ENCODE measurements at regions not wholly inside any gene's neighbourhood (a gene's known extent, or its start where the extent isn't known, plus 50 kb on each side); places are given as distances from the start of the nearest gene placed in this dataset.

GRCh38 chrX:140447150-140447549 is 57.7 kb downstream of the SOX3 start:
- Histone ChIP-seq H3K36me3 (ENCODE audit: low read depth) (no peaks in the 10 kb centered on the region), H3K9me3 (ENCODE audit: severe bottlenecking) (no peaks in the 10 kb centered on the region), H3K4me1 (ENCODE audit: insufficient read depth, poor library complexity, severe bottlenecking) (no peaks in the 10 kb centered on the region), H3K27me3 (ENCODE audit: insufficient read depth, poor library complexity, severe bottlenecking) (no peaks in the 10 kb centered on the region), H3K4me3 (ENCODE audit: severe bottlenecking) (no peak overlapping the region), H3K27ac (ENCODE audit: poor library complexity, severe bottlenecking) (no peak overlapping the region)
- DNase-seq (ENCODE audit: low spot score) (no peak), ATAC-seq (ENCODE audit: low read depth) (no peak)
- no peak for TF ChIP-seq CTCF (IDR thresholded peaks at IDR 0.05; ENCODE audit: poor library complexity, severe bottlenecking)

- Histone ChIP-seq H3K4me3 (ENCODE audit: severe bottlenecking) (no peak overlapping the region), H3K9me3 (ENCODE audit: severe bottlenecking) (no peaks in the 10 kb centered on the region), H3K4me1 (ENCODE audit: insufficient read depth, poor library complexity, severe bottlenecking) (no peaks in the 10 kb centered on the region), H3K36me3 (ENCODE audit: low read depth) (no peaks in the 10 kb centered on the region), H3K27me3 (ENCODE audit: insufficient read depth, poor library complexity, severe bottlenecking) (no peaks in the 10 kb centered on the region), H3K27ac (ENCODE audit: poor library complexity, severe bottlenecking) (no peak overlapping the region)
- TF ChIP-seq CTCF (IDR thresholded peaks at IDR 0.05; ENCODE audit: poor library complexity, severe bottlenecking), result no peak
- no peak for DNase-seq (ENCODE audit: low spot score)
- no peak for ATAC-seq (ENCODE audit: low read depth)
Observed at GRCh38 chrX:140440876-140441275, 64.0 kb downstream of the SOX3 start.

- no peak for DNase-seq (ENCODE audit: low spot score)
- H3K36me3 ChIP-seq (ENCODE audit: low read depth), result no peaks in the 10 kb centered on the region
- no peaks in the 10 kb centered on the region for H3K27me3 ChIP-seq (ENCODE audit: insufficient read depth, poor library complexity, severe bottlenecking)
- H3K9me3 ChIP-seq (ENCODE audit: severe bottlenecking), result no peaks in the 10 kb centered on the region
- no peak overlapping the region for H3K27ac ChIP-seq (ENCODE audit: poor library complexity, severe bottlenecking)
- TF ChIP-seq CTCF (IDR thresholded peaks at IDR 0.05; ENCODE audit: poor library complexity, severe bottlenecking), result no peak
- H3K4me3 ChIP-seq (ENCODE audit: severe bottlenecking), result no peak overlapping the region
- no peaks in the 10 kb centered on the region for H3K4me1 ChIP-seq (ENCODE audit: insufficient read depth, poor library complexity, severe bottlenecking)
- ATAC-seq (ENCODE audit: low read depth), result peak; percentile 53; the same call in 2 of the 3 replicates
Observed at GRCh38 chrX:140439476-140439875, 65.4 kb downstream of the SOX3 start.

- H3K9me3 ChIP-seq (ENCODE audit: severe bottlenecking), result no peaks in the 10 kb centered on the region
- H3K4me3 ChIP-seq (ENCODE audit: severe bottlenecking), result no peak overlapping the region
- H3K27me3 ChIP-seq (ENCODE audit: insufficient read depth, poor library complexity, severe bottlenecking), result no peaks in the 10 kb centered on the region
- no peak overlapping the region for H3K27ac ChIP-seq (ENCODE audit: poor library complexity, severe bottlenecking)
- no peaks in the 10 kb centered on the region for H3K36me3 ChIP-seq (ENCODE audit: low read depth)
- no peaks in the 10 kb centered on the region for H3K4me1 ChIP-seq (ENCODE audit: insufficient read depth, poor library complexity, severe bottlenecking)
- no peak for TF ChIP-seq CTCF (IDR thresholded peaks at IDR 0.05; ENCODE audit: poor library complexity, severe bottlenecking)
- ATAC-seq (ENCODE audit: low read depth), result no peak
- DNase-seq (ENCODE audit: low spot score), result no peak
Observed at GRCh38 chrX:140434347-140434746, 70.5 kb downstream of the SOX3 start.

- no peak for ATAC-seq (ENCODE audit: low read depth)
- no peaks in the 10 kb centered on the region for H3K4me1 ChIP-seq (ENCODE audit: insufficient read depth, poor library complexity, severe bottlenecking)
Observed at GRCh38 chrX:140433582-140433981, 71.3 kb downstream of the SOX3 start.

More at GRCh38 chrX:140433582-140433981, 71.3 kb downstream of the SOX3 start:
- Histone ChIP-seq H3K27me3 (ENCODE audit: insufficient read depth, poor library complexity, severe bottlenecking) (no peaks in the 10 kb centered on the region), H3K36me3 (ENCODE audit: low read depth) (no peaks in the 10 kb centered on the region), H3K9me3 (ENCODE audit: severe bottlenecking) (no peaks in the 10 kb centered on the region), H3K4me3 (ENCODE audit: severe bottlenecking) (no peak overlapping the region), H3K27ac (ENCODE audit: poor library complexity, severe bottlenecking) (no peak overlapping the region)
- TF ChIP-seq CTCF (IDR thresholded peaks at IDR 0.05; ENCODE audit: poor library complexity, severe bottlenecking), result no peak
- DNase-seq (ENCODE audit: low spot score), result no peak

Measured in RWPE2 (cell line).